GM21423 (cell line): ENCODE measurements at regions not wholly inside any gene's neighbourhood (a gene's known extent, or its start where the extent isn't known, plus 50 kb on each side); places are given as distances from the start of the nearest gene placed in this dataset.
"Not testable (repeated sequence)": the region's sequence is repeated elsewhere in the genome, so short reads cannot be mapped to it uniquely, and the experiment has no call there.

ENCODE experiments used
- ATAC-seq: cut with Tn5 transposase; IDR thresholded peaks from one replicate; pipeline ENCODE4 v1.9.1; 2021; ENCODE audit warnings: mild to moderate bottlenecking, moderate library complexity; ENCODE audit not compliant: unreplicated experiment

GRCh38 chr18:43341014-43341413 is 63.7 kb upstream of the SYT4 start:
- no peak for ATAC-seq

- ATAC-seq = no peak
Observed at GRCh38 chr18:43350176-43350575, 72.9 kb upstream of the SYT4 start.

GRCh38 chr18:43364535-43364934 is 87.2 kb upstream of the SYT4 start:
- no peak for ATAC-seq

DNA sequence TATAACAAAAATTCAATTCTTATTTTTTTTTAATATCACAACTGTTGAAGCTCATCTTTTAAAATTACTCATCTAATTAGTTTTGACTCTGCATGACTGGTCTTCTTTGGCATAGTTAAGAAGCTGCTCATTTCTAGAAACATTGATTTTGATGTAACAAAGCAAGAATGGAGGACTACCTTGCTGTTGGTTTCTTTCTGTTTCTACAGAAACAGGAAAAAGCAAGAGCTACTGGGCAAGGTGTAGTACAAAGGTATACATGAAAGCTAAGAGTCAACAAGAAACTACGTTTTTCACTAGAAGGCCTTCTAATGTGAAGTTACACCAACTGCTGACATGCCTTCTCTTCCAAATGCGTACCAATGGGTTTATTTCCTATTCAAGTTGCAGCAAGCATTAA is 90.6 kb upstream of the SYT4 start:
- ATAC-seq = no peak

DNA sequence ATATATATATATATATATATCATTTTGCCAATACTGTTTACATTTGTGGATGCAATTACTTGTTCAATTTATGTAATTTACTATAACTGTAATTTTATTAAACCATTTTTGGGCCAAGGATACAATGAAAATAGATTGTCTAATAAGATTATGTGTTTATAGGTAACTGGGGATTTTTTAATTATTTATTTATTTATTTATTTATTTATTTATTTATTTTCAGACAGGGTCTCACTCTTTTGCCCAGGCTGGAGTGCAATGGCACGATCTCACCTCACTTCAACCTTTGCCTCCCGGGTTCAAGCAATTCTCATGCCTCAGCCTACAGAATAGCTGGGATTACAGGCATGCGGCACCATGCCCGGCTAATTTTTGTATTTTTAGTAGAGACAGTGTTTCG is 92.0 kb upstream of the SYT4 start:
- ATAC-seq = not testable (repeated sequence)

GRCh38 chr18:43372773-43373172 is 95.5 kb upstream of the SYT4 start:
- no peak for ATAC-seq

- no peak for ATAC-seq
Observed at GRCh38 chr18:43380104-43380672, 102.9 kb upstream of the SYT4 start.

- ATAC-seq = no peak
Observed at GRCh38 chr18:43382641-43383403, 105.5 kb upstream of the SYT4 start.

GRCh38 chr18:43389163-43389562 is 111.9 kb upstream of the SYT4 start:
- no peak for ATAC-seq

- no peak for ATAC-seq
Observed at GRCh38 chr18:43392168-43392567, 114.9 kb upstream of the SYT4 start.

DNA sequence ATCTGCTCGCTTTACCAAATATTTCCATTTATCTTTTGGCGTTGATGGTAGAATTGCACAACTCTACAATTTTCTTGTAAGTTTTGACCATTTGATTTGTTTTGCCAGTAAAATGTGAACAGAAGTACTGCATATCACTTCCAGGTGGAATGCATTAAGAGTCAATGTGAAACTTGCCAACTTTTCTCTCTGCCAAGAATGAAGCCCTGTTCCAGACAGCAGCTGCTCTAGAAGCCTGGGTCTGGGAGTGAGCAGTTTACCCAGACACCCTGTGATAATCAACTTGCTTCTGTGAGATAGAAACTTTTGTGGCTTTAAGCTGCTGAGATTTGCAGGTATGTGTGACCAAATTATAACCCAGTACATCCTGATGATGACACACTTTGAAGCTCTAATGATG is 115.9 kb upstream of the SYT4 start:
- no peak for ATAC-seq

- ATAC-seq = no peak
Observed at GRCh38 chr18:43396266-43396665, 119.0 kb upstream of the SYT4 start.

DNA sequence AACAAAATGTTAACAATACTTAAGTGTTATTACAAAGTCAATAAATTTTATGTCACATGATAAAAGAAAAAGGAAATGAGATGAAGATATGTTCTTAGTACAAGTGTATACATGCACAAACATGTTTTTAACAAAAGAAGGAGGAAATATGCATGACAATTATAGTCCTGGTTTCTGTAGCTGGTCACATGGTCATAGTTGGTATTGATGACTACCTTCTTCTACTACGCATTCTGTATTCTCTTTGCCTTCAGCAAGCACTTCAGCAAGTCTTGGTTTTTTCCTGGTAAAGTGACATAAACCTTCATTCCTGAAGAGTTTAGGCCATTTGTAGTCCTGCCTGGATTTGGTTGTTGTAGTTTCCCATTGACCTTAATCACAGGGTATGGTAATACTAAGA is 121.3 kb upstream of the SYT4 start:
- no peak for ATAC-seq

GRCh38 chr18:43405097-43405496 is 127.8 kb upstream of the SYT4 start:
- no peak for ATAC-seq

GRCh38 chr18:43414006-43414405 is 136.7 kb upstream of the SYT4 start:
- ATAC-seq = no peak

DNA sequence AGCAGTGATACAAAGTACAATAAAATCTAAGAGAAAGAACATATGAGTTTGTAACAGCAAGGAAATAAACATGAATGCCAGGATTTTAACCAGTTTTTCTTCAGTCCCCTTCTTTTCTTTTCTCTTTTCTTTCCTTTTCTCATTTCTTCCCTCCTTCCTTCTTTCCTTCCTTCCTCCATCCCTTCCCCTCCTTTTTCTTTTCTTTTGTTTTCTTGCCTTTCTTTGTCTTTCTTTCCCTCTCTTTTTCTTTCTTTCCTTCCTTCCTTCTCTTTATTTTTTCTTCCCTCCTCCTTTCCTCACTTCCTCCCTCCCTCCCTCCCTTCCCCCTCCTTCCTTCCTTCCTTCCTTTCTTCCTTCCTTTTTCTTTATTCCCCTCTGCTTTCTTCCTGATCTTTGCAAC is 142.8 kb upstream of the SYT4 start:
- ATAC-seq = no peak

DNA sequence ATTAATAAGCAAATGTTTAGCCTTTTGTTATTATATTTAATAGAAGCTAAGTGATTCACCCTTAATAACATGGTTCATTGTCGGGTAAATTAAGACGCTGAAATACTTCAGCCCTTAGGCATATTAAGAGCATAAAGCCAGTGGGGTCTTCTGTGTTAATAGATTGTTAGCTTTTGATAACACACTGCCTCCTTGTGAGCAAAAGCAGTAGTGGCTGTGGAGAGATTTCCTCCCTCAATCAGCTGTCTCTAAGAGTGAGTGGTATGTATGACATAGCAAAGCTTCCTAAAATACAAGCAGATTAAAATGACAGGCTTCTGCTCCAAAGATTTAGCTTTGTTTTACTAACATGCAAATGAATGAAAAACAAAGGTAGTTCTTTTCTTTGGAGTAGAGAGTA is 143.7 kb upstream of the SYT4 start:
- ATAC-seq = no peak

DNA sequence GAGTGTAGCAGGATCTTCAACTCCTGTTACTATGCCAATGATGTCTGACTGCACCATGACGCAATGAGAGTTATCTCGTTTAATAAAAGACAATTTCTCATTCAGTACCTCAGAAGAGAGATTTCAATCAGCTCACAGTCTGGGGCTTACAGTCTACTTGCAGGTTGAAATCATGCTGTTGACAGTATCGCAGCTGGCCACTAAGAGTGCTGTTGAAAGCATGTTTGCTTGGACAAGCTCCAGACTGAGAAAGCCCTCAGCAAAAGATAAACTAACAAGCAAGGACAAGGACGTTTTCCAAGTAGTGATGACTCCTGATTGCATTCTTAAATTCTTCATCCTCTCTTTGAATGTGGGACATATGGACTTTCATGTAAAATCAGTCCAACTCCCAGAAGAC is 145.2 kb upstream of the SYT4 start:
- ATAC-seq = no peak

DNA sequence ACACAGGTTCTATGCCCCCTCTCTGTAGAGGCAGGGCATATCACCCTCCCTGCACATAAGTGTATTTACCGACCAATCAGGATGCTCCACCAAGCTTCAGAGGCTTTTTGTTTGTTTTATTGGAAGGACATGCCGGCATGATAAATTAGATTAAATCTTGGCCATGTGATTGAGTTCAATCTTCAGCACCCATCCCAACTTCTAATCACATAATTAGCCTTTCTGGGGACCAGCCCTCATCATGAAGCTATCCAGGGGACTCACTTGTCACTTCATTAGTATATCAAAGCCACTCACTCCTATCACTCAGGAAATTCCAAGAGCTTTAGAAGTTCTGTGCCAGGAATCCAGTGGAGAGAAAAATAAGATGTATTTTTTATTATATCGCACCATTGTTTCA is 158.6 kb upstream of the SYT4 start:
- no peak for ATAC-seq

- ATAC-seq = no peak
Observed at GRCh38 chr18:43442131-43442530, 164.8 kb upstream of the SYT4 start.

GRCh38 chr18:43442571-43442970 is 165.3 kb upstream of the SYT4 start:
- no peak for ATAC-seq

GRCh38 chr18:43465483-43465882 is 188.2 kb upstream of the SYT4 start:
- ATAC-seq = no peak

DNA sequence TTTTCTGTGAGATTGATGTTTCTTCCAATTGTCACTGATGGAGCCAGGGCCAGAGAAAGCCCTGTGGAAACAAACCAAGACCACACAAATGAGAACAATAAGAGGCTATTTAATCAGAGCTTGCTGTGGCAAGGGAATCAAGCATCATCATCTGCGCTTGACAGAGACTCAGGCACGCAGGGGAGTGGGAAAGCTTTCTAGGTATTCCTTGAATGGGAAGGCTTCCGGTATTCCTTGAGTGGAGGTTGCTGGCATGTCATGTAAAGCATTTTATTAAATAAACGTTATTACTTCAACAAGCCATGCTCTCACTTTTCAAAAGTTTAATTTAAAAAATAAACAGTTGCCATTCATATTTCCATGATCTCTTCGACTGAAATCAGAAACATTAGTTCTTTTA is 194.6 kb upstream of the SYT4 start:
- ATAC-seq = no peak
